BJ (cell line): ENCODE measurements at regions not wholly inside any gene's neighbourhood (a gene's known extent, or its start where the extent isn't known, plus 50 kb on each side); places are given as distances from the start of the nearest gene placed in this dataset.

Source experiments
- CTCF ChIA-PET: fragments of 350-600 bp; formaldehyde crosslinking; extraction: SDS; loops from one replicate; lab custom pipeline; 2021; ENCODE audit warnings: antibody characterized with exemption, inconsistent platforms; lab: Yijun Ruan, JAX
- POLR2A ChIA-PET: fragments of 300-600 bp; sonication (Branson Sonifier 250); formaldehyde crosslinking; extraction: SDS; loops from one replicate; lab custom pipeline; 2021; ENCODE audit warnings: antibody characterized with exemption; lab: Charles Lee
- DNase-seq: peaks from one replicate; pipeline ENCODE4 v3.0.0-alpha.2; 2011; ENCODE audit warnings: low read depth
- H3K27me3 ChIP-seq: 2 replicates; pipeline ENCODE4 v1.6.0; 2011; ENCODE audit warnings: low read length; ENCODE audit not compliant: control insufficient read depth, insufficient read depth
- H3K36me3 ChIP-seq: 2 replicates; pipeline ENCODE4 v1.5.1; 2011; ENCODE audit warnings: low read length; ENCODE audit not compliant: control insufficient read depth, insufficient read depth
- H3K4me3 ChIP-seq: 2 replicates; pipeline ENCODE4 v1.5.1; 2011; ENCODE audit warnings: low read depth, mild to moderate bottlenecking, control low read depth, low read length
- TF ChIP-seq, protein P1 (sequence below): IDR thresholded peaks from 2 replicates; pipeline ENCODE4 v1.5.1; 2011; ENCODE audit warnings: low read depth, mild to moderate bottlenecking, control low read depth, inconsistent platforms, low read length, moderate library complexity; ENCODE audit not compliant: insufficient read depth

DNA sequence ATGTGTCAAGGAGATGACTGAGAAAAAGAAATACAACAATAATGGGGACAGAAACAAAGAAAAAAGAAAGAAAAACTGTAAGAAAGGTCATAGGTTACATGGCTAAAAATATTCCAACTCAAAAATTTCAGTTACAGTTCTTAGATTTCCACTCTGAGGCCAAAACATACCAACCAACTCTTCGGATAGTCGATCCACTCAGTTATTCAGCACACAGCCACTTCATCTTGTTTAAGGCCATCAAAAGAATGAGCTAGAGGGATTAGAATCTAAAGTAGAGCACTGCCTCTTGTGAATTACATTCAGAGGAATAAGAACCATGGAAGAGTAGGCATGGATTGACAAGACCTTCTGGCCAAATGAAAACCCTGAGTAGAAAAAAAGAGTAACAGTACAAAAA, 277.0 kb downstream of the MRPL39 start:
- no peak for DNase-seq
- POLR2A ChIA-PET, result no interaction called here
- H3K4me3 ChIP-seq, result no peak overlapping the region
- no peaks in the 10 kb centered on the region for H3K36me3 ChIP-seq
- CTCF ChIA-PET, result no interaction called here
- TF ChIP-seq, protein P1, sequence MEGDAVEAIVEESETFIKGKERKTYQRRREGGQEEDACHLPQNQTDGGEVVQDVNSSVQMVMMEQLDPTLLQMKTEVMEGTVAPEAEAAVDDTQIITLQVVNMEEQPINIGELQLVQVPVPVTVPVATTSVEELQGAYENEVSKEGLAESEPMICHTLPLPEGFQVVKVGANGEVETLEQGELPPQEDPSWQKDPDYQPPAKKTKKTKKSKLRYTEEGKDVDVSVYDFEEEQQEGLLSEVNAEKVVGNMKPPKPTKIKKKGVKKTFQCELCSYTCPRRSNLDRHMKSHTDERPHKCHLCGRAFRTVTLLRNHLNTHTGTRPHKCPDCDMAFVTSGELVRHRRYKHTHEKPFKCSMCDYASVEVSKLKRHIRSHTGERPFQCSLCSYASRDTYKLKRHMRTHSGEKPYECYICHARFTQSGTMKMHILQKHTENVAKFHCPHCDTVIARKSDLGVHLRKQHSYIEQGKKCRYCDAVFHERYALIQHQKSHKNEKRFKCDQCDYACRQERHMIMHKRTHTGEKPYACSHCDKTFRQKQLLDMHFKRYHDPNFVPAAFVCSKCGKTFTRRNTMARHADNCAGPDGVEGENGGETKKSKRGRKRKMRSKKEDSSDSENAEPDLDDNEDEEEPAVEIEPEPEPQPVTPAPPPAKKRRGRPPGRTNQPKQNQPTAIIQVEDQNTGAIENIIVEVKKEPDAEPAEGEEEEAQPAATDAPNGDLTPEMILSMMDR, result no peak
- H3K27me3 ChIP-seq, result no peaks in the 10 kb centered on the region

DNA sequence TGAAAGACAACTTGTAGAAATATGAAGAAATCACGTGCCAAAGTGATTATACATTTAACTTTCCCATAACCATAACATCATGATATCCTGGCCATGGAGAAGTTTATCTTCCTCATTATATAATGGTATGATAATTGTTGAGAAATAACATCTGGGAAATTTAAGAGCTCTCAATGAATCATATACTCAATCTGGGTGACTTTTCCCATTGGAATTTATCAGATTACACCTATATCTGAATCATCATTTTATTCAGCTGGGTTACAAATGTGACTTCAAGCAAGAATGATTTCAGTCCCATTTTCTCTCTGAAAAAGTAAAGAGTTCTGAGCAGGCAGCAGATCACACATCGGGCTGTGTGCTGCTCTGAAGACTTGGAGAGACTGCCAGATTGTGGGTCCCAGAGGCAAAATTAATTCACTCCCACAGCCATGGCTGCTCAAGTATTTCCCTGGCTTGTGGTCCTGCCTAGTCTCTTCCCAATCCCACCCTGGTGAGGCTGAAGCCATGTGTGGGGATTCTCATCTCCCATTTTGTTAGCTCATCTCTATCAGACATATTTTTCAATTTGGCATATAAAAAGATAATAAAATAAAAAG, 278.0 kb downstream of the MRPL39 start:
- ChIA-PET CTCF (interaction anchor here (0.6 kb wide), 1 partner anchor 13 kb away, joined by 3 read pairs; no protein-coding TSS in a partner anchor), POLR2A (interaction anchor here (0.7 kb wide), 1 partner anchor 40 kb away, joined by 9 read pairs; no protein-coding TSS in a partner anchor)
- DNase-seq, result peak; percentile 81
- H3K36me3 ChIP-seq, result no peaks in the 10 kb centered on the region
- H3K27me3 ChIP-seq, result no peaks in the 10 kb centered on the region
- H3K4me3 ChIP-seq, result no peak overlapping the region
- TF ChIP-seq, protein P1, result no peak

DNA sequence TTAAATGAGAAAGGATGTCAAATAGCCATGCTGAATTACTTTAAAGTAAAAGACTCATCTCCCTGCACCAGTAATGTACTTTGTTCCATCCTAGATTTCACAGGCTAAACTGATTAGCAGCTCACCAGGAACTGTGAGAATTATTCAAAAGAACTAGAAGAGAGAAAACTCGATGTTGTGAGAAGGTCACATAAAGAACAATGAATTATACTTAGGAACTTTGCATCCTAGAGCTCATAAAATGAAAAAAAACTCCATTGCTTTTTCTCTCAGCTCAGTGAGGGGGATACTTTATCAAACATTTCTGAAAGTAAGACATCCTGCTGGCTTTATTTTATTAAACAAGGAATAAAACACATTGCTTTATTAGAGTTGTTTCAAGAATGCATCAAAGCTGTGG, 278.5 kb downstream of the MRPL39 start:
- TF ChIP-seq, protein P1, result no peak
- DNase-seq, result no peak
- ChIA-PET POLR2A (no interaction called here), CTCF (interaction anchor here (0.6 kb wide), 1 partner anchor 13 kb away, joined by 3 read pairs; no protein-coding TSS in a partner anchor)
- Histone ChIP-seq H3K4me3 (no peak overlapping the region), H3K27me3 (no peaks in the 10 kb centered on the region), H3K36me3 (no peaks in the 10 kb centered on the region)

DNA sequence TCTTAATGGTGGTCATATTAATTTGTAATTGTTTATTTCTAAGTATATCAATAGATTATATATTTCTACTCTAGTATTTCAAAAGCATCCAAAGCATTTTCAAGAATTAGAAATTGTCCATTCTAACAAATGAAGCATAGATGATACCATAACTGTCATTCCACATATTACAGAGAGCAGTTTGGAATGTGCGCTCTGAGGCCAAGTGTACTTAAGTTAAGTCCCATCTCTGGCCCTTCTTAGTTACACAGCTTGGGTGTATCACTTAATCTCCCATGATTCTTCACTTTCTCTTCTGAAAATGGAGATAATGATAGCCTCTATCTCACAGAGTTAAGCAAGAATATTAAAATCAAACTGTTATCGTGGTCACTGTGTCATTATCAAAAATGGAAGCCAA, 281.1 kb downstream of the MRPL39 start:
- DNase-seq, result no peak
- H3K27me3 ChIP-seq, result no peaks in the 10 kb centered on the region
- CTCF ChIA-PET, result no interaction called here
- POLR2A ChIA-PET, result no interaction called here
- no peaks in the 10 kb centered on the region for H3K36me3 ChIP-seq
- H3K4me3 ChIP-seq, result no peak overlapping the region
- TF ChIP-seq, protein P1, result no peak

DNA sequence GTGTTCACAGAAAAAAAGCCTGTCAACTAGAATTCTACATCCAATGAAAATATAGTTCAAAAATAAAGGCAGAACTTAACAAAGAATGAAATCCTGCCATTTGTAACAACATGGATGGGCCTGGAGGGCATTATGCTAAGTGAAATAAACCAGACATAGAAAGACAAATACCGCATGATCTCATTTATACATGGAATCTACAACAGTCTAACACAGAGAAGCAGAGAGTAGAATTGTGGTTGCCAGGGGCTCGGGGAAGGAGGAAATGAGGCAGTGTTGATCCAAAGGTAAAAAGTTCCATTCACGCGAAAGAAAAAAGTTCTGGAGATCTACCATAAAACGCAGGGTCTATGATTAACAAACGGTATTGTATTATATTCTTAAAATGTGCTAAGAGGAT, 282.6 kb downstream of the MRPL39 start:
- no peak for DNase-seq
- H3K27me3 ChIP-seq, result no peaks in the 10 kb centered on the region
- ChIA-PET POLR2A (no interaction called here), CTCF (no interaction called here)
- no peaks in the 10 kb centered on the region for H3K36me3 ChIP-seq
- TF ChIP-seq, protein P1, result no peak
- no peak overlapping the region for H3K4me3 ChIP-seq
